OCI-M1 (cell line): ENCODE measurements at regions not wholly inside any gene's neighbourhood (a gene's known extent, or its start where the extent isn't known, plus 50 kb on each side); places are given as distances from the start of the nearest gene placed in this dataset.

Experiments
- DNase-seq: peaks from one replicate; lab custom pipeline; 2025; lab: John Stamatoyannopoulos, UW

DNA sequence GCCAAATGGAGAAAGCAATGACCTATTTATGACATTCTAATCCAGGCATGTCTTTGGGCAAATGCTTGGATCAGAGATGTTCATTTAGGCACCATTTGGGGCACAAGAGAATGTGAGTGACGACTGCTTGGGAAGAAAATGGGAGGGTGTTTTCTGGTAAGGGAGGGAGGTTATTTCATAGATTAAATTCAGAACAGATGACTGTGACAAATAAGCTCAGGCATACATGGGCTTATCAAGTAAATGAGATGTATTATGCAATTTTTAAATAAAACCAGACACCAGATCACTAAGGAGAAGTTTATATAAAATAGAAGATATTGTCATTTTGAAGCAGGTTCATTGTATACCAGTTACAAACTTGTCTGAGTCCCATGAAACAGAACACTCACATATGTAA, 71.4 kb upstream of the UGT8 start:
- no peak for DNase-seq

DNA sequence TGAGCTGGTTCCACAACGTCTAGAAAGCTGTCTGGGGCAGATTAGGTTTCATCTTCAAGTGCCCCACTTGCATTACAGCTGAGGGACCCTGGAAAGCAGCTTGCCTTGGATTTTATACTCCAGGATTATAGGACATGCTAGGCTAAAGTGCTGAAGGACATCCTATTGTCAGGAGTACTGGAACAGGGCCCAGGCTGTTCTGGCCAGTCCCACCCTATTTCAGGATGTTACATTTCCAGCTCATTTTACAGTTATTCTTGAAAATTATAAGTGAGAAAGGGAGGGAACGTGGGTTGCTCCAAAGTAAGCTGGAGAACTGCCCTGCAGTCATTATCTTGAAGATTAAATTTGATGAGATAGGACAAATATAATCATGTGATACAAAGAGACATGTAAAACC, 71.0 kb upstream of the UGT8 start:
- DNase-seq, result no peak

DNA sequence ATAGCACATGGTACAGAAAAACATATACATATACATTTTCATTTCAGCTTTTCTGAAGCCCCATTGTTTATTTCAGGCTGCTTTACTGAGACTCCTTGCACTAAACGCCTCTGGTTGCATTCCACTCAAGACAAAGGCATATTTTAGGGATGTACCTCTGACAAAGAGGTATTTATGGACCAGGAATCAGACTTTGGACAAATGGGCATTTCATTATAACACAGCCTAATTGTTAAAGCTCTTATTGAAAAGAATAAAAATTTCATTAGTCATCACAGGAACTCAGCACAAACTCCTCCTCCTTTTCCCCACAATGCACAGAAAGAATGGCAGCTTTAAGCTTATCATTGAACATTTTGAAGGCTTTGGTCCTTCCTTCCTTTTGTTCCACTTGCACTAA, 62.9 kb upstream of the UGT8 start:
- no peak for DNase-seq

DNA sequence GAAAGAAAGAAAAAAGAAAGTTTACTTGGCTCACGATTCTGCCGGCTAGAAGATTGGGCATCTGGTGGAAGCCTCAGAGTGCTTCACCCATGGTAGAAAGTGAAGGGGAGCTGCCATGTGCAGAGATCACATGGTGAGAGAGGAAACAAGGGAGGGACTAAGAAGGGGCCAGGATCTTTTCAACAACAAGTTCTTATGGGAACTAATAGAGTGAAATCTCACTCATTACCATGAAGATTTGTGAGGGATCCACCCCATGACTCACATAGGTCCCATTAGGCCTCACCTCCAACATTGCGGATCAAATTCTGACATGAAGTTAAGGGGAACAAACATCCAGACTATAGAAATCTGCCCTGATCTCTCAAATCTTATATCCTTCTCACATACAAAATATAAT, 61.3 kb upstream of the UGT8 start:
- DNase-seq, result no peak

DNA sequence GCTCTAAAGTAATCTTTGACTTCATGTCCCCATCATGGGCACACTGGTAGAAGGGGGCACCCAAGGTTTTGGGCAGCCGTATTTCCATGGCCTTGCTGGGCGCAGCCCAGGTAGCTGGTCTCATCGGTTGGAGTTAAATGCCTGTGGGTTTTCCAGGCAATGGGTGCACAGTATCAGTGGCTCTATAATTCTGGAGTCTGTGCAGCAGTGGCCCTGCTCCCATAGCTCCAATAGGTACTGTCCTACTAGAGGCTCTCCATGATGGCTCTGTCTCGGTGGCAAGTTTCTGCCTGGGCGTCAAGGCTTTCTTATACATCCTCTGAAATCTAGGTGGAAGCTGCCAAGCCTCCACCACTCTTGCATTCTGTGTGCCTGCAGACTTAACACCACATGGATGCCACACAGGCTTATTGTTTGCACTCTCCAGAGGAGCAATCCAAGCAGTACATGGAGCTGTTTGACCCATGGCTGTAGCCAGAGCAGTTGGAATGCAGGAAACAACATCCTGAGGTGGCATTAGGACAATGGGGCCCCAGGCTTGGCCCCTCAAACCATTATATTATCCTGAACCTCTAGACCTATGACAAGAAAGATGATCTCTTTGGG, 60.5 kb upstream of the UGT8 start:
- no peak for DNase-seq

DNA sequence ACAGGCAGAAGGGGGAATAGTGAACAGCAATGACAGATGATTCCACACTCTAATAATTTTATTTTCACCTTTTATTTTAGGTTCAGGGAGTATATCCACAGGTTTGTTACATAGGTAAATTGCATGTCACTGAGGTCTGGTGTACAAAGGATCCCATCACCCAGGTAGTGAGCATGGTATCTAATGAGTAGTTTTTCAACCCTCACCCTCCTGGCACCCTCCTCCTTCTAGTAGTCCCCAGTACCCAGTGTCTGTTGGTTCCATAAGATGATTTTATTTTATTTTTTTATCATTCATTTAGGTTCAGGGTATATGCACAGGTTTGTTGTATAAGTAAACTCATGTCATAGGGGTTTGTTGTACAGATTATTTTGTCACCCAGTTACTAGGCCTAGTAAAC, 58.6 kb upstream of the UGT8 start:
- no peak for DNase-seq

DNA sequence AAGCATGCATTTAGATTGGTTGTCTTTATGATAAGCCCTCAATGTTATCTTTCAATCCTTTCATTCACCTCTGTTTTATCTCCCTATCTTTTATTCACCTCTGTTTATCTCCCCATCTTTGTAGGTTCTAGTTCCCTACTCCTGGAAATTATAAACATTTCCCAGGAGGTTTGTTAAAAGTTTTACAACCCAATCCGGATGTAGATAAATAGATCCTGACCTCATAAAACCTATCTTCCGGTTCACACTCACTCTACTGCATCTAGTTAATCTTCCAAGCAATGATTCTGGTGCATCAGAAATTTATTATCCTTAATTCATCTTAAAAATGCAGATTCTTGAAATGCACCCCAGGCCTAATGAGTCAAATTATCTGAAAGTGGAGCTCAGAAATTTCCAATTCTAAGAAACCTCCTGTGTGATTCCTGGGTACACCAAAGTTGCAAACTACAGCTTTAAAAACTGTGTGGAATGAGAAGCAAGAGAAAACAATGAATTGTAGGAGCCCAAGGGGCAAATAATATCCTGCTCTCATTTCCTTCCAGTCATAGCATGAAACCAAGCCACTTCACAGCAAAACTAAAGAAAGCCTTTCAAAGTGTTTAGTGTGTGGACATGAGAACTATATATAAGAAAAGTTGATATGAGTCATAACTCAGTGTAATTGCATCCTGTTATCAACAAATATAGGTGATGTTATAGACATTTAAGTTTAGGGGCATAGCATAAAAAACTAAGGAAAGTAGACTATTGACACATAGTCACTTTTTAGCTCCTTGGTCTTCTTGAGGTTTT, 51.1 kb upstream of the UGT8 start:
- DNase-seq, result no peak
